Neural cell (in vitro differentiated cells): ENCODE measurements at regions not wholly inside any gene's neighbourhood (a gene's known extent, or its start where the extent isn't known, plus 50 kb on each side); places are given as distances from the start of the nearest gene placed in this dataset.

ENCODE experiments used
- CTCF ChIP-seq: fragments of 450-650 bp; IDR thresholded peaks from 2 replicates; pipeline ENCODE4 v1.5.1; 2014; ENCODE audit warnings: antibody characterized with exemption, mild to moderate bottlenecking, moderate library complexity; ENCODE audit not compliant: poor library complexity, severe bottlenecking
- EP300 ChIP-seq: fragments of 450-650 bp; conservative IDR thresholded peaks from 2 replicates; pipeline ENCODE4 v1.6.1; 2014; ENCODE audit warnings: antibody characterized with exemption, mild to moderate bottlenecking, moderate library complexity; ENCODE audit not compliant: poor library complexity, severe bottlenecking
- SMC3 ChIP-seq: fragments of 450-650 bp; conservative IDR thresholded peaks from 2 replicates; pipeline ENCODE4 v1.6.1; 2014; ENCODE audit warnings: antibody characterized with exemption, mild to moderate bottlenecking, moderate library complexity; ENCODE audit not compliant: poor library complexity
- TAF1 ChIP-seq: IDR thresholded peaks from 2 replicates; pipeline ENCODE4 v1.6.1; 2012; ENCODE audit warnings: low read depth

DNA sequence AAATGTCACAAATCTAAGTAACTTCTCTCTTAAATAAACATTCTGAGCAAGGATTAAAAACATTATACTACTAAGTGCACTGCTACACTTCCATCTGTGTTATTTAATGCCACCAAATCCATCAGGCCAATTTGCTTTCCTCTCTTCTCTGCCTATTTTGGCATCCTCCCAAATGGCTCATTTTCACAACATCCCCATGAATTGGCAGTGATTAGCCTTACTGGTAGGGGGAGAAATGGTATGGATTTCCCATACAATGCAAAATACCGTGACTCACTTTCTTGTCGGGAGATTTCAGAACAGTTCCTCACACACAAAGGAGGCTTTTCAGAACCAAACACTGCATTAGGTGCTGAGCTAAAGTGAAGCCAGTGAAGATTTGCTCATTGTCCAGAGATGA, 195.7 kb downstream of the MIS18A start:
- no peak for TF ChIP-seq CTCF
- no peak for TF ChIP-seq SMC3
- no peak for TF ChIP-seq EP300
- TF ChIP-seq TAF1, result no peak
